VCaP (cell line): ENCODE measurements at regions not wholly inside any gene's neighbourhood (a gene's known extent, or its start where the extent isn't known, plus 50 kb on each side); places are given as distances from the start of the nearest gene placed in this dataset.

Source experiments
- H3K27ac ChIP-seq: fragments of 450-650 bp; 2 replicates; pipeline ENCODE4 v1.5.1; 2017
- CTCF ChIP-seq: fragments of 450-650 bp; conservative IDR thresholded peaks from 2 replicates; pipeline ENCODE4 v1.5.1; 2017; ENCODE audit warnings: mild to moderate bottlenecking, moderate library complexity

GRCh38 chr2:147577998-147578380, 266.8 kb upstream of the ACVR2A start:
- TF ChIP-seq CTCF = no peak
- H3K27ac ChIP-seq = no peak overlapping the region

- H3K27ac ChIP-seq = no peak overlapping the region
- TF ChIP-seq CTCF = no peak
Observed at GRCh38 chr2:147577323-147577997, 267.4 kb upstream of the ACVR2A start.

- TF ChIP-seq CTCF = no peak
- H3K27ac ChIP-seq = no peak overlapping the region
Observed at GRCh38 chr2:147575106-147575505, 269.7 kb upstream of the ACVR2A start.

GRCh38 chr2:147572622-147573021, 272.2 kb upstream of the ACVR2A start:
- TF ChIP-seq CTCF = no peak
- H3K27ac ChIP-seq = no peak overlapping the region

GRCh38 chr2:147569426-147569825, 275.4 kb upstream of the ACVR2A start:
- H3K27ac ChIP-seq = no peak overlapping the region
- no peak for TF ChIP-seq CTCF

- no peak overlapping the region for H3K27ac ChIP-seq
- no peak for TF ChIP-seq CTCF
Observed at GRCh38 chr2:147568109-147568508, 276.7 kb upstream of the ACVR2A start.

GRCh38 chr2:147567136-147567535, 277.7 kb upstream of the ACVR2A start:
- TF ChIP-seq CTCF = no peak
- no peak overlapping the region for H3K27ac ChIP-seq
